CD14-positive monocyte (primary cell): ENCODE measurements at regions not wholly inside any gene's neighbourhood (a gene's known extent, or its start where the extent isn't known, plus 50 kb on each side); places are given as distances from the start of the nearest gene placed in this dataset.

Experiments
- DNase-seq, 3 donors: peaks; one replicate each; pipeline ENCODE4 v3.0.0-alpha.2; 2011 to 2022
- H2AFZ ChIP-seq: 2 replicates; pipeline ENCODE4 v1.6.0; 2012; ENCODE audit warnings: mild to moderate bottlenecking, low read depth, low read length, inconsistent platforms; ENCODE audit not compliant: insufficient read depth, poor library complexity, severe bottlenecking
- H3K27ac ChIP-seq, 2 donors: 1 replicate in 1 of 2; 2 replicates in 1 of 2; pipeline ENCODE4 v1.5.1; 2012 to 2013; ENCODE audit warnings: low read length in 2 of 2, control low read depth in 1 of 2, inconsistent platforms in 1 of 2, low read depth in 1 of 2, mild to moderate bottlenecking in 1 of 2
- H3K27me3 ChIP-seq, 2 donors: one replicate each; pipeline versions ENCODE4 v1.6.0 to v1.6.1; 2011 to 2013; ENCODE audit warnings: low read length in 2 of 2; ENCODE audit not compliant: control insufficient read depth in 2 of 2, insufficient read depth in 2 of 2
- H3K36me3 ChIP-seq, 2 donors: replicated peaks in 1 of 2; 1 replicate in 1 of 2; 2 replicates in 1 of 2; pipeline versions ENCODE4 v1.5.1 to v1.6.1; 2012 to 2013; ENCODE audit warnings: low read length in 2 of 2, control low read depth in 1 of 2, inconsistent platforms in 1 of 2, mild to moderate bottlenecking in 1 of 2; ENCODE audit not compliant: insufficient read depth in 2 of 2, control insufficient read depth in 1 of 2
- H3K4me1 ChIP-seq, 2 donors: 1 replicate in 1 of 2; 2 replicates in 1 of 2; pipeline versions ENCODE4 v1.5.1 to v1.6.1; 2012 to 2013; ENCODE audit warnings: low read length in 2 of 2, control low read depth in 1 of 2, inconsistent platforms in 1 of 2, mild to moderate bottlenecking in 1 of 2, moderate library complexity in 1 of 2; ENCODE audit not compliant: insufficient read depth in 2 of 2, control insufficient read depth in 1 of 2
- H3K4me2 ChIP-seq: replicated peaks from 2 replicates; pipeline ENCODE3; 2012; ENCODE audit warnings: low read length, moderate library complexity, mild to moderate bottlenecking; ENCODE audit not compliant: poor library complexity, severe bottlenecking; ENCODE audit errors: extremely low read depth
- H3K4me3 ChIP-seq, 3 experiments: fragments of 200-600 bp in 1 of 3; sonication (generic) in 1 of 3; replicated peaks in 1 of 3; 1 replicate in 2 of 3; 2 replicates in 1 of 3; pipeline ENCODE4 v1.5.1; 2011 to 2013; ENCODE audit warnings: low read length in 3 of 3, mild to moderate bottlenecking in 3 of 3, control low read depth in 2 of 3, low read depth in 2 of 3, inconsistent platforms in 1 of 3, moderate library complexity in 1 of 3
- H3K79me2 ChIP-seq: 2 replicates; pipeline ENCODE4 v1.6.0; 2012; ENCODE audit warnings: mild to moderate bottlenecking, control low read depth, inconsistent platforms, low read length, moderate library complexity; ENCODE audit not compliant: insufficient read depth
- H3K9ac ChIP-seq: 2 replicates; pipeline ENCODE4 v1.6.0; 2017; ENCODE audit warnings: low read length, mild to moderate bottlenecking; ENCODE audit not compliant: insufficient read depth, poor library complexity, severe bottlenecking
- H3K9me3 ChIP-seq, 2 donors: replicated peaks in 1 of 2; 1 replicate in 1 of 2; 2 replicates in 1 of 2; pipeline versions ENCODE4 v1.5.1 to v1.6.1; 2012 to 2013; ENCODE audit warnings: low read length in 2 of 2, control low read depth in 1 of 2; ENCODE audit not compliant: control insufficient read depth in 1 of 2, insufficient read depth in 1 of 2
- H4K20me1 ChIP-seq: 2 replicates; pipeline ENCODE4 v1.6.0; 2012; ENCODE audit warnings: mild to moderate bottlenecking, low read length, control low read depth, moderate library complexity; ENCODE audit not compliant: insufficient read depth
- H3K27ac Mint-ChIP-seq, 7 donors: one replicate each; pipeline ENCODE4 v1.8.0; 2020; ENCODE audit warnings: mild to moderate bottlenecking in 7 of 7, mixed read lengths in 7 of 7, moderate library complexity in 6 of 7, inconsistent platforms in 2 of 7
- H3K27me3 Mint-ChIP-seq, 3 donors: one replicate each; pipeline ENCODE4 v1.8.0; 2021 to 2022; ENCODE audit warnings: low read depth in 3 of 3, mild to moderate bottlenecking in 3 of 3, mixed read lengths in 3 of 3, moderate library complexity in 3 of 3, inconsistent platforms in 1 of 3
- H3K36me3 Mint-ChIP-seq, 2 donors: one replicate each; pipeline ENCODE4 v1.8.0; 2020; ENCODE audit warnings: mixed read lengths in 2 of 2, inconsistent platforms in 1 of 2, mild to moderate bottlenecking in 1 of 2
- H3K4me1 Mint-ChIP-seq: one replicate; pipeline ENCODE4 v1.8.0; 2020; ENCODE audit warnings: mild to moderate bottlenecking, mixed read lengths
- H3K4me3 Mint-ChIP-seq, 2 donors: one replicate each; pipeline ENCODE4 v1.8.0; 2020; ENCODE audit warnings: mild to moderate bottlenecking in 2 of 2, mixed read lengths in 2 of 2, moderate library complexity in 1 of 2
- H3K9me3 Mint-ChIP-seq, 7 donors: one replicate each; pipeline ENCODE4 v1.8.0; 2020 to 2022; ENCODE audit warnings: mixed read lengths in 7 of 7, mild to moderate bottlenecking in 6 of 7, moderate library complexity in 6 of 7, inconsistent platforms in 2 of 7
- CTCF ChIP-seq: fragments of 200-600 bp; IDR thresholded peaks from one replicate; pipeline ENCODE4 v1.8.0; 2022; ENCODE audit warnings: antibody characterized with exemption, mild to moderate bottlenecking
- WGBS: methylation state at CpG from one replicate; pipeline ENCODE4 v1.1.5; 2013; ENCODE audit warnings: missing lambda C conversion rate; ENCODE audit not compliant: insufficient coverage; 5-methylcytosine and 5-hydroxymethylcytosine counted together
- intact Hi-C, 2 donors: fragments of 100-400 bp; cut with micrococcal nuclease; formaldehyde crosslinking; loops; one replicate each; pipeline versions ENCODE4 v1.15.0 to v1.15.1; 2023

DNA sequence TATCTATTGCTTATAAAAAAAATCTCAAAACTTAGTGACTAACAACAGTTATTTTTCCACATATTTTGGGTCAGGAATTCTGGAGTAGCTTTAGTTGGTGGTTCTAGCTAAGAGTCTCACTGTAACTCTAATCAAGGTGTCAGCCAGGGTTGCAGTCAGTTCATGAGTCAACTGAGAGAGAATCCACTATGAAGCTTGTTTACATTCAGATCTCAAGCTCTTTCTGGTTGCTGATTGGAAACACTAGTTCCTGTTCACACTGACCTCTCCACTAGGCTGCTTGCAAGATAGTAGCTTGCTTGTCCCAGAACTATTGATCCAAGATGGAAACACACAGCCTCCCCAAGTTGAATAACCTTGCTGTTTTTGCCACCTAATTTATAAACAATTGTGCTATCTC lies 1192.1 kb upstream of the B3GALT2 start:
- no peak for DNase-seq
- Histone ChIP-seq H2AFZ (no peak overlapping the region), H3K4me3 (no peak overlapping the region), H3K4me1 (no peaks in the 10 kb centered on the region), H3K9ac (no peak overlapping the region), H3K27me3 (no peaks in the 10 kb centered on the region), H3K4me2 (no peak overlapping the region), H3K36me3 (no peaks in the 10 kb centered on the region), H3K79me2 (no peaks in the 10 kb centered on the region), H3K27ac (no peak overlapping the region), H4K20me1 (no peaks in the 10 kb centered on the region), H3K9me3 (peaks cover 0 to 8% of the 10 kb centered on the region in 2 donors)
- H3K27me3 Mint-ChIP-seq = peaks cover 0 to 2% (median 0%) of the 10 kb centered on the region in 3 donors
- peaks cover 0 to 3% (median 0%) of the 10 kb centered on the region in 7 donors for H3K9me3 Mint-ChIP-seq
- no peak for TF ChIP-seq CTCF
- H3K36me3 Mint-ChIP-seq = no peaks in the 10 kb centered on the region
- H3K27ac Mint-ChIP-seq = no peak overlapping the region
- no peaks in the 10 kb centered on the region for H3K4me1 Mint-ChIP-seq
- intact Hi-C loops = no loop called here
- H3K4me3 Mint-ChIP-seq = no peak overlapping the region

DNA sequence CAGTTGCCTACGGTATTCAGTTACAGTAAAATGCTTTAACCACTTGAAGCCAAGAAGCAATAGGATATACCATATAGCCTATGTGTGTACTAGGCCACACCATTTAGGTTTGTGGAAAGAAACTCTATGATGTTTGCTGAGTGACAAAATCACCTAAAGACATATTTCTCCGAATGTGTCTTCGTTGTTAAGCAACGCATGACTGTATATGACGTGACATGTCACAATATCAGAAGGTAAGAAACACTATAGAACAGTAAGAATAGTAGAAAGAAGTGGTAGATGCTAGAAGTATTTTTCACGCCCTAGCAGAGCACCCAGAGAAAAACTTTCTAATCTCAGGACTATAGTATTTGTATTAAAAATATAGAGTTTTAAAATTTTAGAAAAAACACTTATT lies 1188.2 kb upstream of the B3GALT2 start:
- no peaks in the 10 kb centered on the region for H3K4me1 Mint-ChIP-seq
- Histone ChIP-seq H3K36me3 (no peaks in the 10 kb centered on the region), H3K4me2 (no peak overlapping the region), H4K20me1 (no peaks in the 10 kb centered on the region), H2AFZ (no peak overlapping the region), H3K9ac (no peak overlapping the region), H3K4me3 (no peak overlapping the region), H3K4me1 (no peaks in the 10 kb centered on the region), H3K27ac (no peak overlapping the region), H3K79me2 (no peaks in the 10 kb centered on the region), H3K9me3 (peaks cover 3 to 8% of the 10 kb centered on the region in 2 donors), H3K27me3 (no peaks in the 10 kb centered on the region)
- H3K9me3 Mint-ChIP-seq = peaks cover 0 to 6% (median 0%) of the 10 kb centered on the region in 7 donors
- peaks cover 0 to 2% (median 2%) of the 10 kb centered on the region in 3 donors for H3K27me3 Mint-ChIP-seq
- H3K36me3 Mint-ChIP-seq = no peaks in the 10 kb centered on the region
- TF ChIP-seq CTCF = no peak
- H3K4me3 Mint-ChIP-seq = no peak overlapping the region
- no peak overlapping the region for H3K27ac Mint-ChIP-seq
- DNase-seq = no peak
- intact Hi-C loops = no loop called here
- no CpG with 5 or more reads among the region's 6 CpGs for WGBS
